ENCODE measurements at regions not wholly inside any gene's neighbourhood (a gene's known extent, or its start where the extent isn't known, plus 50 kb on each side); places are given as distances from the start of the nearest gene placed in this dataset.

DNA sequence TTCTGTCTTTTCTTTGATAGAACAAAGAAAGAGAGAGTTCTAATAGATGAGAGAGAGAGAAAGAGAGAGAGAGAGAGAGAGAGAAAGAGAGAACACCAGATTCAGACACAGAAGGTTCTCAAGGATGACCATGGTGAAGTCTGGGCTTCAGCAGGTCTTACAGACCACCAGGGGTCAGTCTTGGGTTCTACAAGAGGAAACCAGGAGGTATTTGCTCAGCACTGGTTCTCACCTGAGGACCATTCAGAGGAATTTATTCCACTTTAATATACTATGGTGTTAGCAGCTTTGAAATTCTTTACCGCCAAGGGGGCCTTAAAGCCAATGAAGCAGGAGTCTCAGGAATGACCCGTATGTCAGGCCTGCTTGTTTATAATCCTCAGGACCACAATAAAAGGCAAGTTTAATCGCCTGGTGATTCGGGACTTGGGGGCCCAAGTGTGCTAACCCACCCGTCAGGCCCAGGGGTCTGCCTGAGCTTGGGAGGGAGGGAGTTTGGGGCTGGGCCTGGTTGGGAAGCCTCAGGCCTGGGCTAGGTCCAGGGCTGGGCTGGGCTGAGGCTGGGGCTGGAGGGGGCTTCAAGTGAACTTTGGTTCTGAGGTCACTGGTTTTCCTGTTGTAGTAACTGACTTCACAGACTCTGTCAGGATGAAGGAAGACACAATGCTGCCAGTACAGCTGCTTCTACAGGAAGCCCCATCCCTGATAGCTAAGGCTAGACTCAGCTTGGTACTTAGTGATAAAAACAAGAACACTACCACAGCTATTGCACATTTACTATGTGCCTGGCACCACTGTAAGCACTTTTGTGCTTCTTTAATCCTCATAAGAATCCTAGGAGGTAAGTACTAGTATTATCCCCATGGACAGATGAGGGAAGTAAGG is 179.2 kb upstream of the ZBED5 start:
- DNase-seq: peak; percentile 39 to 40
- Mint-ChIP-seq H3K9me3 (no peaks in the 10 kb centered on the region), H3K36me3 (ENCODE audit: insufficient read depth in 2 of 2) (no peaks in the 10 kb centered on the region), H3K4me3 (no peak overlapping the region), H3K27me3 (ENCODE audit: low read depth) (no peaks in the 10 kb centered on the region), H3K27ac (no peak overlapping the region), H3K4me1 (ENCODE audit: low read depth) (no peaks in the 10 kb centered on the region)
- peak; percentile 76 for ATAC-seq (replicated peaks in 1 of 2)

- H3K9me3 Mint-ChIP-seq: no peaks in the 10 kb centered on the region
- H3K4me3 Mint-ChIP-seq: no peak overlapping the region
- H3K4me1 Mint-ChIP-seq (ENCODE audit: low read depth): no peaks in the 10 kb centered on the region
Observed at GRCh38 chr11:11036185-11036847, 178.5 kb upstream of the ZBED5 start.

GRCh38 chr11:11035331-11035730 is 177.5 kb upstream of the ZBED5 start:
- Mint-ChIP-seq H3K4me3 (no peak overlapping the region), H3K27ac (no peak overlapping the region)
- no peak for ATAC-seq (replicated peaks in 1 of 2)

More at GRCh38 chr11:11036185-11036847, 178.5 kb upstream of the ZBED5 start:
- ATAC-seq (replicated peaks in 1 of 2) (peak in 1 of 2 donors; percentile 19), DNase-seq (no peak)
- Mint-ChIP-seq H3K36me3 (ENCODE audit: insufficient read depth in 2 of 2) (no peaks in the 10 kb centered on the region), H3K27me3 (ENCODE audit: low read depth) (no peaks in the 10 kb centered on the region), H3K27ac (no peak overlapping the region)

DNA sequence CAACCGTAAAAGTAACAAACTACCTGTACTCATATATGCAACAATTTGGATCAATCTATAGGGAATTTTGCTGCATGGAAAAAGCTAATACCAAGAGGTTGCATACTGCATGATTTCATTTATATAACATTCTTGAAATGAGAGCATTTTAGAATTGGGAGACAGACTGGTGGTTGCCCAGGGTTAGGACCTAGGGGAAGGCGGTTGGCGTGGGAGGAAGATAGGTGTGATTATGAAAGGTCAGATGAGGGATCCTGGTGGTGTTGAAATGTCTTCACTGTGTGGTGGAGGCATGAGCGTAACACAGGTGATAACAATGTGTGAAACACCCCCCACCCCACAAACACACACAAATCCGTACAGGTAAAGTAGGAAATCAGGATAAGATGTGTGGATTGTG is 176.6 kb upstream of the ZBED5 start:
- no peak for DNase-seq
- no peaks in the 10 kb centered on the region for H3K36me3 Mint-ChIP-seq (ENCODE audit: insufficient read depth in 2 of 2)

More at GRCh38 chr11:11035331-11035730, 177.5 kb upstream of the ZBED5 start:
- DNase-seq: no peak
- Mint-ChIP-seq H3K4me1 (ENCODE audit: low read depth) (no peaks in the 10 kb centered on the region), H3K9me3 (no peaks in the 10 kb centered on the region), H3K27me3 (ENCODE audit: low read depth) (no peaks in the 10 kb centered on the region), H3K36me3 (ENCODE audit: insufficient read depth in 2 of 2) (no peaks in the 10 kb centered on the region)

GRCh38 chr11:11032066-11032465 is 174.2 kb upstream of the ZBED5 start:
- H3K27me3 Mint-ChIP-seq (ENCODE audit: low read depth): no peaks in the 10 kb centered on the region

More for the DNA sequence above, 176.6 kb upstream of the ZBED5 start:
- ATAC-seq (replicated peaks in 1 of 2): no peak
- Mint-ChIP-seq H3K27me3 (ENCODE audit: low read depth) (no peaks in the 10 kb centered on the region), H3K9me3 (no peaks in the 10 kb centered on the region), H3K4me3 (no peak overlapping the region), H3K27ac (no peak overlapping the region), H3K4me1 (ENCODE audit: low read depth) (no peaks in the 10 kb centered on the region)

DNA sequence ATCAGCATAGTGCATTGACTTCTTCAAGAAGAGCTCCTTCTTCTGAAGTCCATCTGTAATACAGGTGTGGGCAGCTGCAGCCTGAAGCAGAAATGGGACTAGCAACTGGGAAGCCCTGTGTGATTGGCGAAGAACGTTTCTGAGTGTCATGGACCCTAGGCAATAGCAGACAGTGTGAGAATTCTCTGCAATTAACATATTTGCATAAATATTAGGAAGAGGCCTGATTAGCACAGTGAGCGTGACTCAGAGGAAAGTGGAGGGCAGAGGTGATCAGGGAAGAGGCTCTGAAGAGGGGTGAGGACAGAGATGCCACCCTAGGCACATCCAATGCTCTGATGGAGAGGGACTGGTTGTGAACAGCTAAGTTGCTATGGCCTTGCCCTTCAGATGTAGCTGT is 171.2 kb upstream of the ZBED5 start:
- ATAC-seq (replicated peaks in 1 of 2) (no peak), DNase-seq (no peak)
- Mint-ChIP-seq H3K27me3 (ENCODE audit: low read depth) (no peaks in the 10 kb centered on the region), H3K27ac (no peak overlapping the region), H3K4me1 (ENCODE audit: low read depth) (no peaks in the 10 kb centered on the region), H3K36me3 (ENCODE audit: insufficient read depth in 2 of 2) (no peaks in the 10 kb centered on the region), H3K9me3 (no peaks in the 10 kb centered on the region), H3K4me3 (no peak overlapping the region)

More at GRCh38 chr11:11032066-11032465, 174.2 kb upstream of the ZBED5 start:
- no peak for DNase-seq
- Mint-ChIP-seq H3K9me3 (no peaks in the 10 kb centered on the region), H3K36me3 (ENCODE audit: insufficient read depth in 2 of 2) (no peaks in the 10 kb centered on the region), H3K4me3 (no peak overlapping the region), H3K27ac (no peak overlapping the region), H3K4me1 (ENCODE audit: low read depth) (no peaks in the 10 kb centered on the region)
- no peak for ATAC-seq (replicated peaks in 1 of 2)

DNA sequence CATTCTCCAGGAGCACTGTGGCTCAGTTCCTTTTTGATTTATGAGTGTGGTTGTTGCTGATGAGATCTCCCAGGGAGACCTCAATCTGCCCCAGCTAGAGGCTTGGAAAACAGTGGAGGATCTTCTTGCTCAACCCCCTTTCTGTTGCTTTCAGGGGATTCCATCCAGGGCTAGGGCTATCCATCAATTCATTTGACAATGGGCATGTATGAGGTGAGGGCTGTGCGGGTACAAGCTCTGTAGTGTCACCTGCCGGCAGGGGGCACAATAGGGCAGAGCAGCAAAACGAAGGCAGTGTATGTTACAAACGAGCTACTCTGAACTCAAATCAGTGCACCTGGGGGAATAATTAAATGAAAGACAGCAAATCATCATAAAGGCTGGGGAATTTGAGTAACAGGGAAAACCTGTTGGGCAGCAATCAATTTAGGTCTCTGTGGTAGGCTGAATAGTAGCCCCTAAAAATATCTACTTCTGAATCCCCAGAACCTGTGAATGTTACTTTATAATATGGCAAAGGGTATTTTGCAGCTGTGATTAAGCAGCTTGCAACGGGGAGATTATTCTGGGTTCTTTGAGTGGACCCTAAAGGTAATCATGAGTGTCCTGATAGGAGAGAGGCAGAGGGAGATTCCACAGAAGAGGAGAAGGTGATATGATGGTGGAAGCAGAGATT is 170.3 kb upstream of the ZBED5 start:
- H3K36me3 Mint-ChIP-seq (ENCODE audit: insufficient read depth in 2 of 2): no peaks in the 10 kb centered on the region
- DNase-seq (peak; percentile 77 to 79), ATAC-seq (replicated peaks in 1 of 2) (peak; percentile 83 to 85)
- no peaks in the 10 kb centered on the region for H3K27me3 Mint-ChIP-seq (ENCODE audit: low read depth)
- H3K4me1 Mint-ChIP-seq (ENCODE audit: low read depth): no peaks in the 10 kb centered on the region
- no peak overlapping the region for H3K27ac Mint-ChIP-seq
- H3K4me3 Mint-ChIP-seq: no peak overlapping the region
- no peaks in the 10 kb centered on the region for H3K9me3 Mint-ChIP-seq

- DNase-seq (no peak), ATAC-seq (replicated peaks in 1 of 2) (no peak)
- H3K27ac Mint-ChIP-seq: no peak overlapping the region
- H3K4me1 Mint-ChIP-seq (ENCODE audit: low read depth): no peaks in the 10 kb centered on the region
- H3K9me3 Mint-ChIP-seq: no peaks in the 10 kb centered on the region
- H3K36me3 Mint-ChIP-seq (ENCODE audit: insufficient read depth in 2 of 2): no peaks in the 10 kb centered on the region
- no peak overlapping the region for H3K4me3 Mint-ChIP-seq
- H3K27me3 Mint-ChIP-seq (ENCODE audit: low read depth): no peaks in the 10 kb centered on the region
Observed at GRCh38 chr11:11027288-11027687, 169.4 kb upstream of the ZBED5 start.

DNA sequence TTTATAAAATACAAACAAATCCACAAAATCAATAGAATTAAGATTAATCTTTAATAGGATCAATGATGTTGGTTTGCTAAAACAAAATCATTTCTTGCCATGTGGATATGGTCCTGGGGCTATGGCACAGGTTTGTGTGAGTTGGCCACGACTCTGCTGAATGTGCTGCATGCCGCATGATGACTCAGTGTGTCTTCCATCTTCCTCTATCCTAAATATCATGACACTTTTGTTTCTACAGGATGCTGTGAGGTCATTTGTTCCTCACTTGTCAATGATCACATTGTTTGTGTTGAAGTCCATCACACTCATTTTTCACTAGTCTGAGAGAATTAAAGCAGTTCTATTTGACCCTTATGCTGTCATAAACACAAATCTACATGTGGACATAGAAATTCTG is 167.2 kb upstream of the ZBED5 start:
- Mint-ChIP-seq H3K27ac (no peak overlapping the region), H3K4me3 (no peak overlapping the region), H3K4me1 (ENCODE audit: low read depth) (no peaks in the 10 kb centered on the region), H3K9me3 (no peaks in the 10 kb centered on the region), H3K27me3 (ENCODE audit: low read depth) (no peaks in the 10 kb centered on the region), H3K36me3 (ENCODE audit: insufficient read depth in 2 of 2) (no peaks in the 10 kb centered on the region)
- ATAC-seq (replicated peaks in 1 of 2) (no peak), DNase-seq (no peak)

- no peak overlapping the region for H3K4me3 Mint-ChIP-seq
- no peaks in the 10 kb centered on the region for H3K4me1 Mint-ChIP-seq (ENCODE audit: low read depth)
- ATAC-seq (replicated peaks in 1 of 2): no peak
- no peak overlapping the region for H3K27ac Mint-ChIP-seq
- no peaks in the 10 kb centered on the region for H3K36me3 Mint-ChIP-seq (ENCODE audit: insufficient read depth in 2 of 2)
- no peaks in the 10 kb centered on the region for H3K27me3 Mint-ChIP-seq (ENCODE audit: low read depth)
- H3K9me3 Mint-ChIP-seq: no peaks in the 10 kb centered on the region
- DNase-seq: peak; percentile 12 to 18
Observed at GRCh38 chr11:11022125-11022730, 164.4 kb upstream of the ZBED5 start.

DNA sequence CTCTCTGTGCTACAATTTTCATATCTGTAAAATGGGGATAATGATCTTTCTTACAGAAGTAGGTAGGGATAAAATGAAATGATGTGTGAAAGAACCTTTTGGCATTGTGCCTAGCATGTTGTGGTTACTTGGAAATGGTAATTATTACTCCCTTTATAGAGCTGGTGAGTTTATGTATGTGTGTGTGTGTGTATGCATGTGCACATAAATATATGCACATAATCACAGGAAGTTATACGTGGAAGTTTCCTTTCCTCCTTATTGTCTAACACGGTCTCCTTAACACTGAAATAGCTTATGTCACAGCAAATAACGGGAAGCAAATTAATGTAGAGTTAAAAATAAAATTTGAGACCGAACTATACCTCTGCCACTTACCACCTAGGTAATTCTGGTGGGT is 163.7 kb upstream of the ZBED5 start:
- no peaks in the 10 kb centered on the region for H3K27me3 Mint-ChIP-seq (ENCODE audit: low read depth)
- DNase-seq: no peak
- no peaks in the 10 kb centered on the region for H3K4me1 Mint-ChIP-seq (ENCODE audit: low read depth)
- no peaks in the 10 kb centered on the region for H3K36me3 Mint-ChIP-seq (ENCODE audit: insufficient read depth in 2 of 2)
- no peak overlapping the region for H3K4me3 Mint-ChIP-seq
- H3K27ac Mint-ChIP-seq: no peak overlapping the region
- no peaks in the 10 kb centered on the region for H3K9me3 Mint-ChIP-seq
- ATAC-seq (replicated peaks in 1 of 2): no peak

DNA sequence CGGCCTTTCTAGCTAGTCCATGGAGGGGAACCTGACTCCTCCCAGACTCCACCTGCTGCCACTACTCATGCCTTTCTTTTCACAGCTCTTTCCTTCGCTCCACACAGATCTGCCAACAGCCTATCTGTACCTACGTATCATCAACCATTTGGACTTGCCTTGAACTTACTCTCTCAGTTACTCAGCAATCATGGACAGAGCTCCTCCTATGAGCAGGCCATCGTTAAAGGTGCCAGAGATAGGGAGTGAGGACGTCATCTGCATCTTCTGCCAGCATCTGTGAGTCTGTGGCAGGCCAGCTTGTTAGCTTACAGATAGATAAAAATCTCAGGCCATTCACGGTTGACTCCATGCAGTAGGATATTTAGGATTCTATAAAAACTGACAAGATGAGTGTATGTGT is 162.9 kb upstream of the ZBED5 start:
- Mint-ChIP-seq H3K36me3 (ENCODE audit: insufficient read depth in 2 of 2) (no peaks in the 10 kb centered on the region), H3K9me3 (no peaks in the 10 kb centered on the region), H3K4me3 (no peak overlapping the region), H3K27ac (no peak overlapping the region), H3K4me1 (ENCODE audit: low read depth) (no peaks in the 10 kb centered on the region), H3K27me3 (ENCODE audit: low read depth) (no peaks in the 10 kb centered on the region)
- ATAC-seq (replicated peaks in 1 of 2) (no peak), DNase-seq (no peak)

GRCh38 chr11:11020219-11020726 is 162.4 kb upstream of the ZBED5 start:
- Mint-ChIP-seq H3K27ac (no peak overlapping the region), H3K9me3 (no peaks in the 10 kb centered on the region), H3K4me3 (no peak overlapping the region), H3K4me1 (ENCODE audit: low read depth) (no peaks in the 10 kb centered on the region), H3K36me3 (ENCODE audit: insufficient read depth in 2 of 2) (no peaks in the 10 kb centered on the region), H3K27me3 (ENCODE audit: low read depth) (no peaks in the 10 kb centered on the region)
- ATAC-seq (replicated peaks in 1 of 2) (no peak), DNase-seq (no peak)

All from activated T-cell treated with anti-CD3 and anti-CD28 coated beads, Interleukin-2, amount 50 U/mL, for 72 hours (primary cell).